HG02981 (cell line): ENCODE measurements at regions not wholly inside any gene's neighbourhood (a gene's known extent, or its start where the extent isn't known, plus 50 kb on each side); places are given as distances from the start of the nearest gene placed in this dataset.

Source experiments
- ATAC-seq: cut with Tn5 transposase; IDR thresholded peaks from one replicate; pipeline ENCODE4 v1.9.1; 2021; ENCODE audit warnings: mild to moderate bottlenecking, moderate library complexity; ENCODE audit not compliant: unreplicated experiment

- no peak for ATAC-seq
Observed at GRCh38 chr4:176898791-176899190, 106.1 kb upstream of the VEGFC start.

GRCh38 chr4:176902710-176903323, 110.1 kb upstream of the VEGFC start:
- peak; percentile 98 for ATAC-seq

- no peak for ATAC-seq
Observed at GRCh38 chr4:176906709-176907108, 114.0 kb upstream of the VEGFC start.

GRCh38 chr4:176910646-176911045, 117.9 kb upstream of the VEGFC start:
- no peak for ATAC-seq

- peak; percentile 63 for ATAC-seq
Observed at GRCh38 chr4:176919631-176920030, 126.9 kb upstream of the VEGFC start.

GRCh38 chr4:176920694-176921093, 128.0 kb upstream of the VEGFC start:
- no peak for ATAC-seq

GRCh38 chr4:176921256-176921655, 128.5 kb upstream of the VEGFC start:
- no peak for ATAC-seq

GRCh38 chr4:176924238-176924637, 131.5 kb upstream of the VEGFC start:
- no peak for ATAC-seq

GRCh38 chr4:176925962-176926361, 133.2 kb upstream of the VEGFC start:
- no peak for ATAC-seq

GRCh38 chr4:176927117-176927516, 134.4 kb upstream of the VEGFC start:
- ATAC-seq = no peak

- no peak for ATAC-seq
Observed at GRCh38 chr4:176927664-176928063, 134.9 kb upstream of the VEGFC start.

GRCh38 chr4:176939445-176939844, 146.7 kb upstream of the VEGFC start:
- ATAC-seq = no peak

GRCh38 chr4:176945334-176945733, 152.6 kb upstream of the VEGFC start:
- no peak for ATAC-seq

GRCh38 chr4:176949029-176949428, 156.3 kb upstream of the VEGFC start:
- no peak for ATAC-seq

- no peak for ATAC-seq
Observed at GRCh38 chr4:176953021-176953420, 160.3 kb upstream of the VEGFC start.

- no peak for ATAC-seq
Observed at GRCh38 chr4:176957353-176958118, 164.8 kb upstream of the VEGFC start.

- ATAC-seq = no peak
Observed at GRCh38 chr4:176959980-176960379, 167.3 kb upstream of the VEGFC start.

GRCh38 chr4:176963121-176963520, 170.4 kb upstream of the VEGFC start:
- ATAC-seq = no peak

- ATAC-seq = peak; percentile 50
Observed at GRCh38 chr4:176964116-176964691, 171.5 kb upstream of the VEGFC start.

GRCh38 chr4:176967586-176967985, 174.9 kb upstream of the VEGFC start:
- ATAC-seq = no peak

GRCh38 chr4:176968094-176968493, 175.4 kb upstream of the VEGFC start:
- ATAC-seq = no peak

- no peak for ATAC-seq
Observed at GRCh38 chr4:176969011-176969410, 176.3 kb upstream of the VEGFC start.
